IMR-90 (cell line): ENCODE measurements at regions not wholly inside any gene's neighbourhood (a gene's known extent, or its start where the extent isn't known, plus 50 kb on each side); places are given as distances from the start of the nearest gene placed in this dataset.

Source experiments
- ATAC-seq: fragments of 200-7000 bp; cut with Tn5 transposase; 2 replicates; pipeline ENCODE4 v1.9.1; 2020; ENCODE audit warnings: low read depth, mild to moderate bottlenecking, moderate library complexity
- BruUV-seq: library from RNA; stranded (reverse); fragments of 400-500 nt; replicated peaks from 2 replicates; lab custom pipeline; 2021; lab: Mats Ljungman, UMichigan
- CTCF ChIA-PET: fragments of 300-600 bp; formaldehyde crosslinking; extraction: SDS; loops from one replicate; lab custom pipeline; 2021; ENCODE audit warnings: antibody characterized with exemption; lab: Yijun Ruan, JAX
- POLR2A ChIA-PET: fragments of 300-600 bp; sonication (Branson Sonifier 250); formaldehyde crosslinking; loops from one replicate; lab custom pipeline; 2022; ENCODE audit warnings: antibody characterized with exemption; ENCODE audit not compliant: unreplicated experiment; lab: Charles Lee
- DNase-seq: peaks from one replicate; pipeline ENCODE4 v3.0.0; 2013
- H2AFZ ChIP-seq: replicated peaks from 2 replicates; pipeline ENCODE3; 2013; ENCODE audit warnings: low read length, mild to moderate bottlenecking; ENCODE audit not compliant: poor library complexity
- H2AK5ac ChIP-seq: 2 replicates; pipeline ENCODE4 v1.6.1; 2013; ENCODE audit warnings: low read depth, low read length, inconsistent platforms
- H2AK9ac ChIP-seq: replicated peaks from 2 replicates; pipeline ENCODE3; 2013; ENCODE audit warnings: mild to moderate bottlenecking, low read depth, low read length, moderate library complexity; ENCODE audit not compliant: poor library complexity
- H2BK120ac ChIP-seq: 2 replicates; pipeline ENCODE4 v1.6.1; 2013; ENCODE audit warnings: low read depth, low read length, inconsistent platforms
- H2BK15ac ChIP-seq: 3 replicates; pipeline ENCODE4 v1.6.1; 2013; ENCODE audit warnings: low read depth, low read length, inconsistent platforms
- H2BK20ac ChIP-seq: 2 replicates; pipeline ENCODE4 v1.6.1; 2013; ENCODE audit warnings: low read depth, mild to moderate bottlenecking, inconsistent platforms, low read length, moderate library complexity
- H2BK5ac ChIP-seq: 2 replicates; pipeline ENCODE4 v1.6.1; 2013; ENCODE audit warnings: mild to moderate bottlenecking, low read depth, low read length, inconsistent platforms; ENCODE audit not compliant: poor library complexity, severe bottlenecking
- H3K14ac ChIP-seq: replicated peaks from 2 replicates; pipeline ENCODE4 v1.6.1; 2013; ENCODE audit warnings: low read depth, low read length, inconsistent platforms
- H3K18ac ChIP-seq: 2 replicates; pipeline ENCODE4 v1.6.1; 2013; ENCODE audit warnings: low read depth, low read length, control low read depth
- H3K23ac ChIP-seq: 2 replicates; pipeline ENCODE4 v1.6.1; 2013; ENCODE audit warnings: low read depth, low read length, inconsistent platforms
- H3K27ac ChIP-seq: 2 replicates; pipeline ENCODE4 v1.5.1; 2013; ENCODE audit warnings: mild to moderate bottlenecking, control low read depth, low read length; ENCODE audit not compliant: insufficient read depth
- H3K27me3 ChIP-seq: 2 replicates; pipeline ENCODE4 v1.6.1; 2013; ENCODE audit warnings: low read length; ENCODE audit not compliant: control insufficient read depth, insufficient read depth
- H3K36me3 ChIP-seq: 2 replicates; pipeline ENCODE4 v1.6.1; 2013; ENCODE audit warnings: low read length, mixed read lengths; ENCODE audit not compliant: control insufficient read depth, insufficient read depth
- H3K4ac ChIP-seq: 2 replicates; pipeline ENCODE4 v1.6.1; 2013; ENCODE audit warnings: low read depth, low read length, inconsistent platforms
- H3K4me1 ChIP-seq: 2 replicates; pipeline ENCODE4 v1.6.1; 2013; ENCODE audit warnings: low read length, mixed read lengths; ENCODE audit not compliant: control insufficient read depth, insufficient read depth
- H3K4me2 ChIP-seq: 2 replicates; pipeline ENCODE4 v1.6.1; 2013; ENCODE audit warnings: low read depth, mild to moderate bottlenecking, control low read depth, low read length, moderate library complexity
- H3K4me3 ChIP-seq: 2 replicates; pipeline ENCODE4 v1.5.1; 2013; ENCODE audit warnings: low read depth, mild to moderate bottlenecking, control low read depth, low read length, moderate library complexity; ENCODE audit not compliant: insufficient read depth
- H3K56ac ChIP-seq: 2 replicates; pipeline ENCODE4 v1.6.1; 2013; ENCODE audit warnings: low read length, inconsistent platforms; ENCODE audit not compliant: insufficient read depth; ENCODE audit errors: extremely low read depth
- H3K79me1 ChIP-seq, 2 experiments: 2 replicates each; pipeline ENCODE4 v1.6.1; 2013; ENCODE audit warnings: low read length in 2 of 2, inconsistent platforms in 1 of 2, low read depth in 1 of 2
- H3K9ac ChIP-seq: 2 replicates; pipeline ENCODE4 v1.6.1; 2013; ENCODE audit warnings: low read depth, low read length, control low read depth
- H3K9me1 ChIP-seq: 2 replicates; pipeline ENCODE4 v1.6.1; 2013; ENCODE audit warnings: low read length, inconsistent platforms; ENCODE audit not compliant: insufficient read depth
- H3K9me3 ChIP-seq: 2 replicates; pipeline ENCODE4 v1.6.1; 2013; ENCODE audit warnings: low read length; ENCODE audit not compliant: control insufficient read depth, insufficient read depth
- H4K20me1 ChIP-seq: 2 replicates; pipeline ENCODE4 v1.6.1; 2013; ENCODE audit warnings: low read length, inconsistent platforms; ENCODE audit not compliant: insufficient read depth
- H4K5ac ChIP-seq: 2 replicates; pipeline ENCODE4 v1.6.1; 2013; ENCODE audit warnings: mild to moderate bottlenecking, low read depth, low read length, control low read depth
- H4K8ac ChIP-seq, 2 experiments: 2 replicates each; pipeline ENCODE4 v1.6.1; 2013; ENCODE audit warnings: low read depth in 2 of 2, low read length in 2 of 2, control low read depth in 1 of 2, inconsistent platforms in 1 of 2
- H4K91ac ChIP-seq: 2 replicates; pipeline ENCODE4 v1.6.1; 2013; ENCODE audit warnings: low read depth, low read length, inconsistent platforms; ENCODE audit not compliant: insufficient read depth
- BHLHE40 ChIP-seq: fragments of 150-350 bp; IDR thresholded peaks from 2 replicates; pipeline ENCODE4 v1.6.1; 2016; ENCODE audit warnings: mild to moderate bottlenecking, low read depth, low read length
- CEBPB ChIP-seq: IDR thresholded peaks from 2 replicates; pipeline ENCODE4 v1.6.1; 2012; ENCODE audit warnings: low read depth, low read length, improper control_type of control experiment
- CHD1 ChIP-seq: IDR thresholded peaks from 2 replicates; pipeline ENCODE4 v1.6.1; 2012; ENCODE audit warnings: low read depth, low read length, improper control_type of control experiment
- CTCF ChIP-seq: conservative IDR thresholded peaks from 2 replicates; pipeline ENCODE4 v1.5.1; 2012; ENCODE audit warnings: mild to moderate bottlenecking, low read depth, low read length, improper control_type of control experiment
- ELK1 ChIP-seq: fragments of 150-350 bp; IDR thresholded peaks from 2 replicates; pipeline ENCODE4 v1.6.1; 2016; ENCODE audit warnings: low read depth, mild to moderate bottlenecking, low read length, moderate library complexity, borderline replicate concordance
- FOS ChIP-seq: fragments of 150-350 bp; IDR thresholded peaks from 2 replicates; pipeline ENCODE4 v1.6.1; 2016; ENCODE audit warnings: low read depth, low read length
- MAFK ChIP-seq: IDR thresholded peaks from 2 replicates; pipeline ENCODE4 v1.6.1; 2012; ENCODE audit warnings: low read depth, low read length, improper control_type of control experiment
- MAZ ChIP-seq: IDR thresholded peaks from 2 replicates; pipeline ENCODE4 v1.6.1; 2012; ENCODE audit warnings: low read depth, mild to moderate bottlenecking, low read length, improper control_type of control experiment, moderate library complexity, borderline replicate concordance
- MXI1 ChIP-seq: IDR thresholded peaks from 2 replicates; pipeline ENCODE4 v1.6.1; 2012; ENCODE audit warnings: low read depth, mild to moderate bottlenecking, low read length, moderate library complexity, borderline replicate concordance
- NFE2L2 ChIP-seq: fragments of 150-350 bp; IDR thresholded peaks from 2 replicates; pipeline ENCODE4 v1.6.1; 2016; ENCODE audit warnings: low read depth, mild to moderate bottlenecking, low read length
- POLR2A ChIP-seq: IDR thresholded peaks from 2 replicates; pipeline ENCODE4 v1.6.1; 2012; ENCODE audit warnings: mild to moderate bottlenecking, low read depth, low read length
- RAD21 ChIP-seq: IDR thresholded peaks from 2 replicates; pipeline ENCODE4 v1.6.1; 2012; ENCODE audit warnings: low read length, improper control_type of control experiment
- RCOR1 ChIP-seq: IDR thresholded peaks from 2 replicates; pipeline ENCODE4 v1.6.1; 2012; ENCODE audit warnings: mild to moderate bottlenecking, low read length, improper control_type of control experiment; ENCODE audit not compliant: insufficient replicate concordance
- RFX5 ChIP-seq: IDR thresholded peaks from 2 replicates; pipeline ENCODE4 v1.8.0; 2012; ENCODE audit warnings: low read depth, mild to moderate bottlenecking, low read length, moderate library complexity
- SMC3 ChIP-seq: fragments of 150-350 bp; IDR thresholded peaks from 2 replicates; pipeline ENCODE4 v1.6.1; 2016; ENCODE audit warnings: low read depth, mild to moderate bottlenecking, antibody characterized with exemption, low read length, moderate library complexity
- USF2 ChIP-seq: fragments of 150-350 bp; IDR thresholded peaks from 2 replicates; pipeline ENCODE4 v1.6.1; 2017; ENCODE audit warnings: mild to moderate bottlenecking, antibody characterized with exemption, low read length, low read depth
- WGBS, 2 experiments: methylation state at CpG; one replicate each; pipeline versions ENCODE4 v1.1.5 to v1.1.7; 2013; ENCODE audit warnings: missing lambda C conversion rate in 2 of 2; ENCODE audit not compliant: insufficient read length in 1 of 2; ENCODE audit errors: extremely low coverage in 2 of 2; 5-methylcytosine and 5-hydroxymethylcytosine counted together
- dilution Hi-C: fragments of 300-500 bp; cut with HindIII; formaldehyde crosslinking; loops from one replicate; pipeline ENCODE4 v1.14.3; 2018; ENCODE audit warnings: low sequenced_read_pairs; ENCODE audit not compliant: unreplicated experiment
- in situ Hi-C: fragments of 300-500 bp; cut with MboI; formaldehyde crosslinking; loops from 3 replicates; pipeline ENCODE4 v1.14.3; 2019; ENCODE audit warnings: low sequenced_read_pairs, inconsistent platforms, mixed read lengths
- intact Hi-C: fragments of 100-400 bp; cut with micrococcal nuclease; formaldehyde crosslinking; loops from 2 replicates; pipeline ENCODE4 v1.10.0; 2022

- no peak overlapping the region for H4K91ac ChIP-seq
- no peaks in the 10 kb centered on the region for H3K79me1 ChIP-seq
- no peaks in the 10 kb centered on the region for H4K20me1 ChIP-seq
- H3K27me3 ChIP-seq: no peaks in the 10 kb centered on the region
- dilution Hi-C loops (no loop called here), intact Hi-C loops (no loop called here), in situ Hi-C loops (no loop called here)
- no peak overlapping the region for H3K9ac ChIP-seq
- BruUV-seq: no TSS peak
- H3K4ac ChIP-seq: no peak overlapping the region
- H3K9me3 ChIP-seq: peaks cover 2% of the 10 kb centered on the region; the same call in 1 of the 2 replicates
- no peaks in the 10 kb centered on the region for H3K36me3 ChIP-seq
- H4K8ac ChIP-seq: no peak overlapping the region
- WGBS, 2 experiments: no CpG with 5 or more reads among the region's 7 CpGs
- no peak overlapping the region for H2BK15ac ChIP-seq
- no peak overlapping the region for H4K5ac ChIP-seq
- H3K18ac ChIP-seq: no peak overlapping the region
- no peak overlapping the region for H3K4me2 ChIP-seq
- CTCF ChIA-PET: no interaction called here
- no peak overlapping the region for H3K27ac ChIP-seq
- H3K4me3 ChIP-seq: no peak overlapping the region
- DNase-seq (no peak), ATAC-seq (no peak)
- no peak overlapping the region for H2BK120ac ChIP-seq
- H2AK9ac ChIP-seq: no peak overlapping the region
- no peak overlapping the region for H3K14ac ChIP-seq
- no peak for TF ChIP-seq BHLHE40
- TF ChIP-seq MAFK: no peak
- no peak for TF ChIP-seq RAD21
- TF ChIP-seq ELK1: no peak
- no peak for TF ChIP-seq MAZ
- no peak for TF ChIP-seq CHD1
- no peak for TF ChIP-seq MXI1
- no peak for TF ChIP-seq CEBPB
- no peak for TF ChIP-seq CTCF
- no peak for TF ChIP-seq RCOR1
- TF ChIP-seq FOS: no peak
- no peak for TF ChIP-seq POLR2A
- no peak for TF ChIP-seq NFE2L2
- TF ChIP-seq SMC3: no peak
- no peak for TF ChIP-seq RFX5
- no peak for TF ChIP-seq USF2
- no peaks in the 10 kb centered on the region for H3K9me1 ChIP-seq
- no peak overlapping the region for H2AK5ac ChIP-seq
- no peak overlapping the region for H2AFZ ChIP-seq
- H3K4me1 ChIP-seq: no peaks in the 10 kb centered on the region
- H2BK5ac ChIP-seq: no peak overlapping the region
- H3K23ac ChIP-seq: no peak overlapping the region
- H3K56ac ChIP-seq: no peak overlapping the region
- no peak overlapping the region for H2BK20ac ChIP-seq
- POLR2A ChIA-PET: no interaction called here
These were observed 161.5 kb upstream of the SFRP2 start for GRCh38 chr4:153950100-153950979.
